Activated naive CD8-positive, alpha-beta T cell treated with anti-CD3 and anti-CD28 coated beads for 36 hours (primary cell): ENCODE measurements at regions not wholly inside any gene's neighbourhood (a gene's known extent, or its start where the extent isn't known, plus 50 kb on each side); places are given as distances from the start of the nearest gene placed in this dataset.
"Not testable (repeated sequence)": the region's sequence is repeated elsewhere in the genome, so short reads cannot be mapped to it uniquely, and the experiment has no call there.

Source experiments
- DNase-seq: peaks from one replicate; pipeline ENCODE4 v3.0.0; 2021
- H3K27ac Mint-ChIP-seq: one replicate; pipeline ENCODE4 v1.8.0; 2022; ENCODE audit warnings: mild to moderate bottlenecking, moderate library complexity, mixed read lengths
- H3K27me3 Mint-ChIP-seq: one replicate; pipeline ENCODE4 v1.8.0; 2022; ENCODE audit warnings: mild to moderate bottlenecking, mixed read lengths
- H3K36me3 Mint-ChIP-seq: one replicate; pipeline ENCODE4 v1.8.0; 2021; ENCODE audit warnings: mild to moderate bottlenecking, mixed read lengths
- H3K4me1 Mint-ChIP-seq: one replicate; pipeline ENCODE4 v1.8.0; 2021; ENCODE audit warnings: mixed read lengths
- H3K4me3 Mint-ChIP-seq: one replicate; pipeline ENCODE4 v1.8.0; 2022; ENCODE audit warnings: mild to moderate bottlenecking, moderate library complexity, mixed read lengths
- H3K9me3 Mint-ChIP-seq: one replicate; pipeline ENCODE4 v1.8.0; 2022; ENCODE audit warnings: mixed read lengths

GRCh38 chr10:124329941-124330340, 88.8 kb downstream of the OAT start:
- Mint-ChIP-seq H3K4me1 (no peaks in the 10 kb centered on the region), H3K27me3 (peaks cover 4% of the 10 kb centered on the region), H3K9me3 (peaks cover 12% of the 10 kb centered on the region), H3K4me3 (no peak overlapping the region), H3K36me3 (no peaks in the 10 kb centered on the region), H3K27ac (no peak overlapping the region)
- no peak for DNase-seq

- peaks cover 4% of the 10 kb centered on the region for H3K27me3 Mint-ChIP-seq
- no peak overlapping the region for H3K27ac Mint-ChIP-seq
- H3K4me3 Mint-ChIP-seq = no peak overlapping the region
- no peaks in the 10 kb centered on the region for H3K36me3 Mint-ChIP-seq
- no peaks in the 10 kb centered on the region for H3K4me1 Mint-ChIP-seq
- H3K9me3 Mint-ChIP-seq = peaks cover 12% of the 10 kb centered on the region
- DNase-seq = no peak
These were observed 89.4 kb downstream of the OAT start for GRCh38 chr10:124329362-124329761.

GRCh38 chr10:124328477-124329220, 90.1 kb downstream of the OAT start:
- Mint-ChIP-seq H3K4me1 (no peaks in the 10 kb centered on the region), H3K27me3 (peaks cover 4% of the 10 kb centered on the region), H3K36me3 (no peaks in the 10 kb centered on the region), H3K27ac (no peak overlapping the region), H3K4me3 (no peak overlapping the region), H3K9me3 (peaks cover 12% of the 10 kb centered on the region)
- DNase-seq = no peak

DNA sequence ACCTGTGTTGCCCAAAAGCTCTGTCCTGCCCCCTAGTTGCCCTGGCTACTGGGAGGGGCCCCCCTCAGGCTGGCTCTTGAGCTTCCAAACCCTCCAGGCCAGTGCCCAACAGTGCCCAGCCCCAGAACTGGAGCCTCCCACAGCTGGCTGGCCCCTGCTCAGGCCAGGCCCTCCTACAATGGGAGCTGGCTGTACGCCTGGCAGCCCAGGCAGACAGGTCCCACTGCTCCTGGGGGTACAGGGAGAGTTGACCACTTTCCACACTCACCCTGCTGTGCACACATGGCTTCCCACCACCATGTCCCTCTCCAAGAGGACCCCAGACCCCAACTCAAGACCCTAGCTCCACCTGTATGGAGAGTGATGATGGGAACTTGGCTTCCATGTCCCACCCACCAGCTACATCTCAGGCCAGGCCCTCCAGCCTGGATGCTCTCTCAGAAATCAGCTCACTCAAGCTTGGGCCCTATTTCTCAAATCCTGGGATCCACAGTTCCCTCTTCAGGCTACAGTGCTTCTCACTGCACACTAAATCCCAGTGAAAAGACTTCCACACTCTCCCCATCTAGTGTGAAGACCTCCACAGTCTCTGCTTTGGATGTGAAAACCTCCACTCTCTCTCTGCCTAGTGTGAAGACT, 92.6 kb downstream of the OAT start:
- Mint-ChIP-seq H3K27me3 (no peaks in the 10 kb centered on the region), H3K4me1 (no peaks in the 10 kb centered on the region), H3K36me3 (no peaks in the 10 kb centered on the region), H3K4me3 (no peak overlapping the region), H3K9me3 (peaks cover 4% of the 10 kb centered on the region), H3K27ac (no peak overlapping the region)
- no peak for DNase-seq

DNA sequence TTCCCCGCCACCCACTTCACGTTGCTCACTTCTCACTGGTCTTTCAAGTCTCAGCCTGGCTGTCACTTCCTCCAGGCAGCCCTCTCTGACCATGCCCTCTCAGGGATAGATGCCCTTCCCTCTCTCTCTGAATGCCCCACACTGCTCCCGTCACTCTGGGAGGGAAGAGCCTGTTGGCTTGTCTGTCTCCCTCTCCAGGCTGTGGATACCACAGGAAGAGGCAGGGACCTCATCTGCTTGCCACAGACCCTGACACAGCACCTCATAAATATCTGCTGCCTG, 93.1 kb downstream of the OAT start:
- Mint-ChIP-seq H3K36me3 (no peaks in the 10 kb centered on the region), H3K9me3 (no peaks in the 10 kb centered on the region), H3K4me1 (no peaks in the 10 kb centered on the region), H3K4me3 (no peak overlapping the region), H3K27ac (no peak overlapping the region), H3K27me3 (no peaks in the 10 kb centered on the region)
- DNase-seq = no peak

DNA sequence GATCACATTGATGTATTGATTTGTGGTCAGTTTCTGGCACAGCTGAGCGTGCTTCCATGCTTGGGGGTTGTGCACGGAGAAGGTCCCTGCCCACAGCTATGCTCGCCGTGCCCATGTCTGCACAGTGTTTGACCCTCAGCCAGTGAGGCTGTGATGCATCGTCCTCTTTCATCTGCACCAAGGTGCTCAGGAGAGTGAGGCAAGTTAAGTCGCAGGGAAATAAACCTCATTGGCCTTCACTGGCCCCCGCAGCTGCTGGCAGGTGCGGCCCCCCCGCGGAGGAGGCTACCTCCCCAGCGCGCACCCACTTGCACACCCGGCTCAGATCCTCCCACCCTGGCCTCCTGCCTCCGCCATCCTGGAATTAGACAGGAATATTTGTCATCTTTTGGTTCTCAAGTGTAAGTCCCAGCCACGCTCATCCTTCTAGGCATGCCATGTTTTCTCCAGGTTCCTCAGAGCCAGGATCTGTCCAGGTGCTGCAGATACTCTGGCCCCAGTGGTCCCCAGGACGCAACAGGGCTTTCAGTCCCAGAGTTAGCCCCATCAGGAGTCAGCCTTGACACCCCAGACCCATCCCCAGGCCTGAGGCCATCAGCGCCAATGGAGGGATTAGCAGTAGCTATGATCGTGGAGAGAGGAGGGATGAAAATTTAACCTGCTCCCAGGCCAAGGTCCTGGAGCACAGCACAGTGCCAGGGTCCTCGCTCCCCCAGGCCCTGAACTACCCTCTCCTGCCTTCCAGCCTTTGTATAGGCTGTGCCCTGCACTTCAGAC, 93.7 kb downstream of the OAT start:
- H3K4me1 Mint-ChIP-seq = no peaks in the 10 kb centered on the region
- H3K4me3 Mint-ChIP-seq = no peak overlapping the region
- no peak for DNase-seq
- no peaks in the 10 kb centered on the region for H3K27me3 Mint-ChIP-seq
- no peak overlapping the region for H3K27ac Mint-ChIP-seq
- H3K9me3 Mint-ChIP-seq = no peaks in the 10 kb centered on the region
- no peaks in the 10 kb centered on the region for H3K36me3 Mint-ChIP-seq

- no peaks in the 10 kb centered on the region for H3K36me3 Mint-ChIP-seq
- no peak overlapping the region for H3K27ac Mint-ChIP-seq
- H3K27me3 Mint-ChIP-seq = no peaks in the 10 kb centered on the region
- DNase-seq = no peak
- no peaks in the 10 kb centered on the region for H3K4me1 Mint-ChIP-seq
- H3K9me3 Mint-ChIP-seq = no peaks in the 10 kb centered on the region
- H3K4me3 Mint-ChIP-seq = no peak overlapping the region
These were observed 94.3 kb downstream of the OAT start for GRCh38 chr10:124324451-124324850.

GRCh38 chr10:124323806-124324205, 94.9 kb downstream of the OAT start:
- DNase-seq = no peak
- Mint-ChIP-seq H3K36me3 (no peaks in the 10 kb centered on the region), H3K4me3 (no peak overlapping the region), H3K27me3 (no peaks in the 10 kb centered on the region), H3K9me3 (no peaks in the 10 kb centered on the region), H3K4me1 (no peaks in the 10 kb centered on the region), H3K27ac (no peak overlapping the region)

- H3K9me3 Mint-ChIP-seq = no peaks in the 10 kb centered on the region
- H3K27ac Mint-ChIP-seq = no peak overlapping the region
- H3K4me1 Mint-ChIP-seq = no peaks in the 10 kb centered on the region
- H3K27me3 Mint-ChIP-seq = no peaks in the 10 kb centered on the region
- H3K36me3 Mint-ChIP-seq = no peaks in the 10 kb centered on the region
- DNase-seq = no peak
- no peak overlapping the region for H3K4me3 Mint-ChIP-seq
These were observed 95.5 kb downstream of the OAT start for GRCh38 chr10:124323111-124323725.

DNA sequence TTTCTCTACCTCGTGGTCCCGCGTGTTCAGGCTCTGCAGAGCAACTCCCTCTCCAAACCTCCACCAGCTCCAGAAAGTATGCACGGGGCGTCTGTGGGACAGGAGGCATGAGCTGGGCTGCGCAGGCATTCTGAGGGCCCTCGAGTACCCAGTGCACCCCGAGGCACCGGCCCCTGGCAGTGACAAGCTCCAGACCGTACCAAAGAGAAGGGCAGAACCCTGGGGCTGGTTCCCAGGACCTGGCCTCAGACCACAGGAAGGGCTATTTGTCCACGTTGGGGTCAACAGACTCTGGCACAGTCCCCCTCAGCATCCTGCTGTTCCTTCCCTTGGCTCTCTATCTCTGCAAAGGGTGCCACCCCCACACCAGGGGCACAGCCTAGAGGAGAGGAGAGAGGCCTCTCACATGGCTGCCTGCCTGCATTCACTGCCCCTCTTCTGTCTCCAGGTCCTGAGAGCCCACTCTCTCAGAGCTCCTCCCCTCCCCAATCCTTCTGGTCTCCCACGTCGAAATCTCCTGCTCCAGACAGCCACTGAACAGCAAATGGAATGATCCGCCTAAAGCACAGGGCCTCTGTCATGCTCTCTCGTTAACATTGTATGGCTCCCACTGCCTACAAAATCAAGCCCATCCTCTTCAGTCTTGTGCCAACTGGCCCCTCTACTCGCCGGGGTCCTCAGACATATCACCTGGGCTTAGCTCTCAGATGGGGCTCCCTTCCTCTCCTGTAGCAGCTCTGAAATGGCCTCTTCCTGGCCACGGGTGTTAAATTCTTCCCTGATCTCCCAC, 96.3 kb downstream of the OAT start:
- Mint-ChIP-seq H3K4me3 (no peak overlapping the region), H3K36me3 (no peaks in the 10 kb centered on the region), H3K9me3 (no peaks in the 10 kb centered on the region), H3K27ac (no peak overlapping the region), H3K4me1 (no peaks in the 10 kb centered on the region), H3K27me3 (no peaks in the 10 kb centered on the region)
- DNase-seq = no peak

GRCh38 chr10:124321433-124322089, 97.2 kb downstream of the OAT start:
- Mint-ChIP-seq H3K36me3 (no peaks in the 10 kb centered on the region), H3K9me3 (no peaks in the 10 kb centered on the region), H3K27me3 (no peaks in the 10 kb centered on the region), H3K27ac (no peak overlapping the region), H3K4me1 (no peaks in the 10 kb centered on the region), H3K4me3 (no peak overlapping the region)
- DNase-seq = no peak

GRCh38 chr10:124320778-124321432, 97.8 kb downstream of the OAT start:
- Mint-ChIP-seq H3K9me3 (no peaks in the 10 kb centered on the region), H3K27ac (no peak overlapping the region), H3K36me3 (no peaks in the 10 kb centered on the region), H3K4me3 (no peak overlapping the region), H3K4me1 (no peaks in the 10 kb centered on the region), H3K27me3 (no peaks in the 10 kb centered on the region)
- DNase-seq = no peak

DNA sequence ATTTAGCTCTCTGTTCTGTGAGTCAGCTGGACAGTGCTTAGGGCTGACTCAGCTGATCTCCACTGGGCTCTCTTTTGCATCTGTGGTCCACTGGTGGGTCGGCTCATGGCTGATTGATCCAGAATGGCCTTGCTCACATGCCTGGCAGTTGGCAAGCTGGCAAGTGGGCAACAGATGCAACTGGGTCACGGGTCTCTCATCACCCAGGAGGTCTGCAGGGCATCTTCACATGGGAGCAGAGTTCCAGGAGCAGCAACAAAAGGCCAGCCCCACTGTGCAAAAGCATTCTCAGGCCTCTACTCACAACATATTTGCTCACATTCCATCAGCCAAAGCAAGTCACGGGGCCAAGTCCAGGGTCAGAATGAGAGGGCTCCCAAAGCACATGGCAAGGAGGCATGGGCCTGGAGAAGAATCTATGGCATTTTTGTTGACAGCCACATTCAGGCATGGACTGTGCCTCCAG, 98.8 kb downstream of the OAT start:
- Mint-ChIP-seq H3K9me3 (no peaks in the 10 kb centered on the region), H3K27ac (no peak overlapping the region), H3K27me3 (no peaks in the 10 kb centered on the region)

DNA sequence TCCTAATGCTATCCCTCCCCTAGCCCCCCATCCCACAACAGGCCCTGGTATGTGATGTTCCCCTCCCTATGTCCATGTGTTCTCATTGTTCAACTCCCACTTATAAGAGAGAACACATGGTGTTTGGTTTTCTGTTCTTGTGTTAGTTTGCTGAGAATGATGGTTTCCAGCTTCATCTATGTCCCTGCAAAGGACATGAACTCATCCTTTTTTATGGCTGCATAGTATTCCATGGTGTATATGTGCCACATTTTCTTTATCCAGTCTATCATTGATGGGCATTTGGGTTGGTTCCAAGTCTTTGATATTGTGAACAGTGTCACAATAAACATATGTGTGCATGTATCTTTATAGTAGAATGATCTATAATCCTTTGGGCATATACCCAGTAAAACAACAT, 99.2 kb downstream of the OAT start:
- H3K27me3 Mint-ChIP-seq, DNase-seq, H3K4me3 Mint-ChIP-seq, H3K27ac Mint-ChIP-seq, H3K9me3 Mint-ChIP-seq, H3K36me3 Mint-ChIP-seq, H3K4me1 Mint-ChIP-seq: not testable (repeated sequence)

More for the DNA sequence above, 98.8 kb downstream of the OAT start:
- Mint-ChIP-seq H3K4me1 (no peaks in the 10 kb centered on the region), H3K36me3 (no peaks in the 10 kb centered on the region), H3K4me3 (no peak overlapping the region)
- no peak for DNase-seq
